ENCODE measurements at regions not wholly inside any gene's neighbourhood (a gene's known extent, or its start where the extent isn't known, plus 50 kb on each side); places are given as distances from the start of the nearest gene placed in this dataset.

DNA sequence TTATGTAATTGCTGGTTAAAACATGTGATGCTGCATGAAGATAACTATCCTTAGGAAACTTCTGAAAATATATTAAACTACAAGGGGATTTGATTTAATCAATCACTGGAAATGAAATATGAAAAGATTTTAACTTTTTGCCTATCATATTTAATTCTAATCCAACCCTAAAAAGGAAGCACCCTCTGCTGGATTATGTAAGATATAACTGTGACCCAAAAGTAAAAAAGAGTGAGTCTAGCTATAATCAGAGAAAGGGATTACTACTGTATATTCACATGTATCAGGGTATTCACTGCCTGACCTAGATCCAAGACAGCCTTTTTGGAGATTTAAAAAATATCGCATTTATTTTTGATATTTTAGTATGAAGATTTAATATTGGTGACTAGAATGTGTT, 295.5 kb downstream of the MDFIC start:
- Histone ChIP-seq H3K4me1 (ENCODE audit: control insufficient read depth, insufficient read depth, low read length) (peaks cover 3% of the 10 kb centered on the region), H3K9me1 (ENCODE audit: insufficient read depth, low read length) (peaks cover 3% of the 10 kb centered on the region), H4K5ac (ENCODE audit: low read depth, low read length) (no peak overlapping the region), H3K4ac (ENCODE audit: low read depth, low read length) (no peak overlapping the region), H3K23ac (ENCODE audit: low read depth, low read length) (no peak overlapping the region), H4K8ac (ENCODE audit: low read depth in 2 of 2, low read length in 2 of 2) (no peak overlapping the region), H3K9me3 (ENCODE audit: control insufficient read depth, insufficient read depth, low read length) (no peaks in the 10 kb centered on the region), H3K18ac (ENCODE audit: low read depth, low read length) (no peak overlapping the region), H3K27ac (ENCODE audit: insufficient read depth, low read length) (no peak overlapping the region), H4K91ac (ENCODE audit: insufficient read depth, low read depth, low read length) (no peak overlapping the region), H2AK5ac (ENCODE audit: low read depth, low read length) (no peak overlapping the region), H4K20me1 (ENCODE audit: insufficient read depth, low read length) (no peaks in the 10 kb centered on the region), H3K36me3 (ENCODE audit: control insufficient read depth, insufficient read depth, low read length) (no peaks in the 10 kb centered on the region), H3K4me3 (ENCODE audit: insufficient read depth, low read depth, low read length) (no peak overlapping the region), H3K14ac (replicated peaks; ENCODE audit: low read depth, low read length) (no peak overlapping the region), H2BK20ac (ENCODE audit: low read depth, low read length) (no peak overlapping the region), H2AK9ac (replicated peaks; ENCODE audit: low read depth, low read length, poor library complexity) (no peak overlapping the region), H2BK5ac (ENCODE audit: low read depth, low read length, poor library complexity, severe bottlenecking) (no peak overlapping the region), H2BK15ac (ENCODE audit: low read depth, low read length) (no peak overlapping the region), H3K9ac (ENCODE audit: low read depth, low read length) (no peak overlapping the region), H3K27me3 (ENCODE audit: control insufficient read depth, insufficient read depth, low read length) (no peaks in the 10 kb centered on the region), H2AFZ (replicated peaks; ENCODE audit: low read length, poor library complexity) (no peak overlapping the region), H3K4me2 (ENCODE audit: low read depth, low read length) (no peak overlapping the region), H3K56ac (ENCODE audit: extremely low read depth, insufficient read depth, low read length) (no peak overlapping the region), H2BK120ac (ENCODE audit: low read depth, low read length) (no peak overlapping the region), H3K79me1 (ENCODE audit: low read depth in 1 of 2, low read length in 2 of 2) (no peaks in the 10 kb centered on the region)
- no TSS peak for BruUV-seq (replicated peaks)
- CTCF ChIA-PET: interaction anchor here (0.6 to 1.8 kb wide), 3 partner anchors 33 to 633 kb away, joined by 3 to 6 read pairs (median 4); no protein-coding TSS in a partner anchor
- in situ Hi-C loops (cut with MboI; ENCODE audit: low sequenced_read_pairs): no loop called here
- DNase-seq (no peak), ATAC-seq (ENCODE audit: low read depth) (no peak)
- TF ChIP-seq RAD21 (IDR thresholded peaks at IDR 0.05; ENCODE audit: low read length): peak; percentile 32
- TF ChIP-seq, protein P1, sequence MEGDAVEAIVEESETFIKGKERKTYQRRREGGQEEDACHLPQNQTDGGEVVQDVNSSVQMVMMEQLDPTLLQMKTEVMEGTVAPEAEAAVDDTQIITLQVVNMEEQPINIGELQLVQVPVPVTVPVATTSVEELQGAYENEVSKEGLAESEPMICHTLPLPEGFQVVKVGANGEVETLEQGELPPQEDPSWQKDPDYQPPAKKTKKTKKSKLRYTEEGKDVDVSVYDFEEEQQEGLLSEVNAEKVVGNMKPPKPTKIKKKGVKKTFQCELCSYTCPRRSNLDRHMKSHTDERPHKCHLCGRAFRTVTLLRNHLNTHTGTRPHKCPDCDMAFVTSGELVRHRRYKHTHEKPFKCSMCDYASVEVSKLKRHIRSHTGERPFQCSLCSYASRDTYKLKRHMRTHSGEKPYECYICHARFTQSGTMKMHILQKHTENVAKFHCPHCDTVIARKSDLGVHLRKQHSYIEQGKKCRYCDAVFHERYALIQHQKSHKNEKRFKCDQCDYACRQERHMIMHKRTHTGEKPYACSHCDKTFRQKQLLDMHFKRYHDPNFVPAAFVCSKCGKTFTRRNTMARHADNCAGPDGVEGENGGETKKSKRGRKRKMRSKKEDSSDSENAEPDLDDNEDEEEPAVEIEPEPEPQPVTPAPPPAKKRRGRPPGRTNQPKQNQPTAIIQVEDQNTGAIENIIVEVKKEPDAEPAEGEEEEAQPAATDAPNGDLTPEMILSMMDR (conservative IDR thresholded peaks at IDR 0.05; ENCODE audit: low read depth, low read length): peak; percentile 28; the same call in 1 of the 2 replicates
- no peak for TF ChIP-seq NFE2L2 (IDR thresholded peaks at IDR 0.05; ENCODE audit: low read depth, low read length)
- POLR2A ChIA-PET (ENCODE audit: unreplicated experiment): no interaction called here
- intact Hi-C loops (cut with micrococcal nuclease): loop anchor here (10.0 kb wide), 1 partner anchor 457 kb away; no protein-coding TSS in a partner anchor
- dilution Hi-C loops (cut with HindIII; ENCODE audit: low sequenced_read_pairs, unreplicated experiment): no loop called here
- no CpG with 5 or more reads among the region's 1 CpG for WGBS, 2 experiments (ENCODE audit: extremely low coverage in 2 of 2, insufficient read length in 1 of 2)
